H1 (cell line): ENCODE measurements at regions not wholly inside any gene's neighbourhood (a gene's known extent, or its start where the extent isn't known, plus 50 kb on each side); places are given as distances from the start of the nearest gene placed in this dataset.

ENCODE experiments used
- CTCF ChIA-PET: fragments of 300-600 bp; sonication (Branson Sonifier 250); formaldehyde crosslinking; loops from one replicate; lab custom pipeline; 2021; ENCODE audit not compliant: partially characterized antibody; lab: Charles Lee
- POLR2A ChIA-PET: fragments of 300-600 bp; sonication (Branson Sonifier 250); formaldehyde crosslinking; loops from one replicate; lab custom pipeline; 2021; ENCODE audit warnings: inconsistent platforms; ENCODE audit not compliant: partially characterized antibody; lab: Charles Lee
- DNase-seq, 2 experiments: peaks; one replicate each; pipeline versions ENCODE4 v3.0.0 to v3.0.0-alpha.2; 2010 to 2022; ENCODE audit warnings: low spot score in 2 of 2, low read depth in 1 of 2, mixed read lengths in 1 of 2
- FAIRE-seq: peaks from 2 replicates; lab custom pipeline; 2011; peaks lifted over from hg19 to GRCh38; lab: Jason Lieb, UNC
- H2AFZ ChIP-seq: 2 replicates; pipeline ENCODE4 v1.8.1; 2012; ENCODE audit warnings: low read length, inconsistent platforms
- H2AK5ac ChIP-seq: 2 replicates; pipeline ENCODE4 v1.6.1; 2013; ENCODE audit warnings: low read depth, low read length
- H2BK120ac ChIP-seq: replicated peaks from 2 replicates; pipeline ENCODE3; 2013; ENCODE audit warnings: low read depth, low read length, inconsistent platforms
- H2BK12ac ChIP-seq: 2 replicates; pipeline ENCODE4 v1.6.1; 2013; ENCODE audit warnings: low read depth, low read length
- H2BK15ac ChIP-seq: 2 replicates; pipeline ENCODE4 v1.6.1; 2013; ENCODE audit warnings: low read length
- H2BK20ac ChIP-seq: 2 replicates; pipeline ENCODE4 v1.6.1; 2013; ENCODE audit warnings: low read length
- H2BK5ac ChIP-seq: 2 replicates; pipeline ENCODE4 v1.6.1; 2013; ENCODE audit warnings: low read depth, low read length
- H3K14ac ChIP-seq: 2 replicates; pipeline ENCODE4 v1.6.1; 2013; ENCODE audit warnings: inconsistent platforms; ENCODE audit not compliant: insufficient read length
- H3K18ac ChIP-seq: 2 replicates; pipeline ENCODE4 v1.6.1; 2013; ENCODE audit warnings: low read length; ENCODE audit errors: extremely low read depth
- H3K23ac ChIP-seq: 2 replicates; pipeline ENCODE4 v1.6.1; 2013; ENCODE audit warnings: inconsistent platforms; ENCODE audit not compliant: insufficient read length
- H3K23me2 ChIP-seq: 2 replicates; pipeline ENCODE4 v1.6.1; 2013; ENCODE audit warnings: low read depth, low read length
- H3K27ac ChIP-seq: 2 replicates; pipeline ENCODE4 v1.6.1; 2011; ENCODE audit warnings: low read depth, low read length, inconsistent platforms
- H3K27me3 ChIP-seq, 4 experiments: replicated peaks in 1 of 4; 1 replicate in 1 of 4; 2 replicates in 3 of 4; pipeline versions ENCODE4 v1.6.1 to v1.8.1; 2011 to 2013; ENCODE audit warnings: low read length in 3 of 4, mild to moderate bottlenecking in 3 of 4, inconsistent platforms in 2 of 4, mixed read lengths in 2 of 4, moderate library complexity in 1 of 4; ENCODE audit not compliant: control insufficient read depth in 3 of 4, insufficient read depth in 3 of 4; ENCODE audit errors: extremely low read depth in 1 of 4
- H3K36me3 ChIP-seq, 4 experiments: 2 replicates each; pipeline versions ENCODE4 v1.6.1 to v1.8.1; 2011 to 2013; ENCODE audit warnings: mild to moderate bottlenecking in 4 of 4, low read length in 3 of 4, moderate library complexity in 2 of 4, control low read depth in 1 of 4, inconsistent platforms in 1 of 4; ENCODE audit not compliant: insufficient read depth in 4 of 4, control insufficient read depth in 2 of 4
- H3K4ac ChIP-seq: replicated peaks from 2 replicates; pipeline ENCODE3; 2013; ENCODE audit warnings: low read length, low read depth, mixed read lengths, inconsistent platforms; ENCODE audit not compliant: insufficient read length
- H3K4me1 ChIP-seq, 4 experiments: replicated peaks in 1 of 4; 1 replicate in 1 of 4; 2 replicates in 3 of 4; pipeline versions ENCODE4 v1.6.1 to v1.8.1; 2011 to 2013; ENCODE audit warnings: low read length in 3 of 4, inconsistent platforms in 2 of 4, mixed read lengths in 1 of 4; ENCODE audit not compliant: insufficient read depth in 4 of 4, control insufficient read depth in 3 of 4
- H3K4me2 ChIP-seq, 2 experiments: 2 replicates each; pipeline versions ENCODE4 v1.6.1 to v1.8.1; 2011 to 2013; ENCODE audit warnings: low read depth in 2 of 2, low read length in 2 of 2, control low read depth in 1 of 2, inconsistent platforms in 1 of 2, mild to moderate bottlenecking in 1 of 2; ENCODE audit not compliant: insufficient read depth in 1 of 2
- H3K4me3 ChIP-seq, 4 experiments: fragments of 200-600, 300-600 bp in 1 of 4; sonication (generic), shearing (Covaris generic), sonication (Bioruptor Twin) in 1 of 4; 2 replicates each; pipeline versions ENCODE4 v1.5.1 to v1.8.1; 2011 to 2016; ENCODE audit warnings: low read length in 4 of 4, low read depth in 3 of 4, control low read depth in 2 of 4, inconsistent platforms in 2 of 4, mild to moderate bottlenecking in 2 of 4, mixed read lengths in 1 of 4, moderate library complexity in 1 of 4; ENCODE audit not compliant: insufficient read depth in 2 of 4; ENCODE audit errors: extremely low read depth in 1 of 4
- H3K56ac ChIP-seq: replicated peaks from 2 replicates; pipeline ENCODE3; 2013; ENCODE audit warnings: low read depth, mild to moderate bottlenecking, mixed read lengths, low read length, inconsistent platforms; ENCODE audit not compliant: insufficient read length
- H3K79me1 ChIP-seq: 2 replicates; pipeline ENCODE4 v1.6.1; 2013; ENCODE audit warnings: low read depth, low read length, control low read depth
- H3K79me2 ChIP-seq, 2 experiments: 2 replicates each; pipeline versions ENCODE4 v1.6.1 to v1.8.1; 2012 to 2013; ENCODE audit warnings: low read length in 2 of 2, mild to moderate bottlenecking in 2 of 2, inconsistent platforms in 1 of 2; ENCODE audit not compliant: insufficient read depth in 2 of 2, control insufficient read depth in 1 of 2
- H3K9ac ChIP-seq, 4 experiments: replicated peaks in 1 of 4; 1 replicate in 1 of 4; 2 replicates in 3 of 4; pipeline versions ENCODE4 v1.6.1 to v1.8.1; 2011 to 2013; ENCODE audit warnings: low read depth in 3 of 4, low read length in 3 of 4, control low read depth in 2 of 4, mild to moderate bottlenecking in 2 of 4, moderate library complexity in 2 of 4, inconsistent platforms in 1 of 4; ENCODE audit errors: extremely low read depth in 1 of 4
- H3K9me3 ChIP-seq, 2 experiments: 2 replicates each; pipeline versions ENCODE4 v1.6.1 to v1.8.1; 2012 to 2013; ENCODE audit warnings: mild to moderate bottlenecking in 2 of 2, moderate library complexity in 2 of 2, control low read depth in 1 of 2, inconsistent platforms in 1 of 2, low read depth in 1 of 2, low read length in 1 of 2, mixed read lengths in 1 of 2; ENCODE audit not compliant: insufficient read depth in 2 of 2
- H4K20me1 ChIP-seq, 2 experiments: replicated peaks in 1 of 2; 2 replicates each; pipeline versions ENCODE3 to v1.8.1; 2011 to 2013; ENCODE audit warnings: inconsistent platforms in 2 of 2, low read length in 2 of 2, mild to moderate bottlenecking in 1 of 2; ENCODE audit not compliant: insufficient read depth in 2 of 2, control insufficient read depth in 1 of 2
- H4K5ac ChIP-seq: 2 replicates; pipeline ENCODE4 v1.6.1; 2013; ENCODE audit warnings: low read length, low read depth, mixed read lengths, inconsistent platforms; ENCODE audit not compliant: insufficient read length
- H4K8ac ChIP-seq: 2 replicates; pipeline ENCODE4 v1.8.0; 2013; ENCODE audit warnings: mild to moderate bottlenecking, moderate library complexity, low read length, inconsistent platforms; ENCODE audit not compliant: insufficient read depth; ENCODE audit errors: extremely low read depth
- H4K91ac ChIP-seq: replicated peaks from 2 replicates; pipeline ENCODE3; 2013; ENCODE audit warnings: low read length, mixed read lengths, inconsistent platforms; ENCODE audit not compliant: insufficient read length
- BACH1 ChIP-seq: IDR thresholded peaks from 2 replicates; pipeline ENCODE4 v1.6.1; 2012; ENCODE audit warnings: low read length, improper control_type of control experiment
- CBX8 ChIP-seq: fragments of 300-800, 300-1000 bp; sonication (generic); IDR thresholded peaks from 2 replicates; pipeline ENCODE4 v1.7.1; 2016; ENCODE audit warnings: low read depth, low read length, borderline replicate concordance
- CTBP2 ChIP-seq: IDR thresholded peaks from 2 replicates; pipeline ENCODE4 v1.7.0; 2011; ENCODE audit warnings: borderline replicate concordance, mild to moderate bottlenecking, moderate library complexity, mixed read lengths, low read length; ENCODE audit not compliant: insufficient read depth, insufficient read length
- EZH2 ChIP-seq: fragments of 200-600 bp; sonication (generic); IDR thresholded peaks from 2 replicates; pipeline ENCODE4 v1.7.1; 2012; ENCODE audit warnings: low read depth, mild to moderate bottlenecking, moderate library complexity, low read length, inconsistent platforms; ENCODE audit not compliant: severe bottlenecking
- KDM1A ChIP-seq: fragments of 200-600, 300-600 bp; sonication (generic); IDR thresholded peaks from 2 replicates; pipeline ENCODE4 v1.7.1; 2016; ENCODE audit warnings: mild to moderate bottlenecking, low read length, borderline replicate concordance
- MAFK ChIP-seq: IDR thresholded peaks from 2 replicates; pipeline ENCODE4 v1.6.1; 2012; ENCODE audit warnings: low read depth, mild to moderate bottlenecking, improper control_type of control experiment, low read length
- PHF8 ChIP-seq: fragments of 200-600 bp; sonication (generic); conservative IDR thresholded peaks from 2 replicates; pipeline ENCODE4 v1.7.1; 2012; ENCODE audit warnings: low read depth, mild to moderate bottlenecking, inconsistent platforms, low read length, moderate library complexity
- SIRT6 ChIP-seq: IDR thresholded peaks from one replicate; pipeline ENCODE4 v1.7.1; 2012; ENCODE audit warnings: low read length, inconsistent platforms
- TBP ChIP-seq: IDR thresholded peaks from 2 replicates; pipeline ENCODE4 v1.6.1; 2011; ENCODE audit warnings: low read depth, low read length, improper control_type of control experiment
- TCF12 ChIP-seq: IDR thresholded peaks from 2 replicates; pipeline ENCODE4 v1.6.1; 2011; ENCODE audit warnings: low read depth, mild to moderate bottlenecking, low read length
- WGBS, 2 experiments: shearing (Covaris generic) in 1 of 2; methylation state at CpG; one replicate each; pipeline versions ENCODE4 v1.1.6 to v1.1.7; 2013 to 2015; ENCODE audit warnings: low lambda C conversion rate in 2 of 2, mixed read lengths in 2 of 2, inconsistent platforms in 1 of 2, low coverage in 1 of 2, missing lambda C conversion rate in 1 of 2; ENCODE audit not compliant: insufficient replicate concordance in 2 of 2, insufficient coverage in 1 of 2, insufficient read length in 1 of 2; ENCODE audit errors: extremely low coverage in 1 of 2, missing lambda C conversion rate in 1 of 2; 5-methylcytosine and 5-hydroxymethylcytosine counted together
- TF ChIP-seq, protein P1 (sequence below), 3 experiments: IDR thresholded peaks; 1 replicate in 2 of 3; 2 replicates in 1 of 3; pipeline versions ENCODE4 v1.5.1 to v1.6.1; 2011; ENCODE audit warnings: low read length in 3 of 3, mild to moderate bottlenecking in 3 of 3, inconsistent platforms in 2 of 3, low read depth in 1 of 3, moderate library complexity in 1 of 3; ENCODE audit not compliant: insufficient read depth in 1 of 3; ENCODE audit errors: control extremely low read depth in 1 of 3
- TF ChIP-seq, protein P2 (sequence below): IDR thresholded peaks from 2 replicates; pipeline ENCODE4 v1.6.1; 2012; ENCODE audit warnings: inconsistent platforms

DNA sequence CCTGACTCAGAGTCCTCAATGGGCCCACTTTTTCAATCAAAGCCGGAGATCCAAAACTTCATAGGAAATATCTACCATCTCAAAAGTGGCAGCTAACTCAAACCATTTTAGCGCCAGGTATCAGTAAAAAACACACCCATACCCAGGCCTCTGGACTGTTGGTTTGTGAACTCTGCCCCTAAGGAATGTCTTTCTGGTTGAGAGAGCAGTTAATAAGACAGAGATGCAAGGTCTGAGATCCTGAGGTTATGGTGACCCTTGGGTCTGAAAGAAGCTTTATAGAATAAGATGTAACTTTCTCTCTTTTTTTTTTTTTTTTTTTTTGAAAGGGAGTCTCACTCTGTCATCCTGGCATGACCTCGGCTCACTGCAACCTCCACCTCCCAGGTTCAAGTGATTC is 350.5 kb downstream of the SOX9 start:
- H2AFZ ChIP-seq = no peak overlapping the region
- no peak overlapping the region for H3K18ac ChIP-seq
- H2BK12ac ChIP-seq = no peak overlapping the region
- no peak overlapping the region for H3K23ac ChIP-seq
- 85% methylated on average over 3 of the region's 3 CpGs; no CpG with 5 or more reads in 1 of the 2 experiments for WGBS, 2 experiments
- no peak overlapping the region for H3K4me3 ChIP-seq
- H3K36me3 ChIP-seq = no peaks in the 10 kb centered on the region
- no peaks in the 10 kb centered on the region for H3K27me3 ChIP-seq
- H4K5ac ChIP-seq = no peak overlapping the region
- H3K23me2 ChIP-seq = no peaks in the 10 kb centered on the region
- ChIA-PET POLR2A (no interaction called here), CTCF (interaction anchor here (0.6 to 1.6 kb wide), 6 partner anchors 8 to 669 kb away, joined by 3 to 5 read pairs (median 4); partner anchors contain the start of gene SOX9)
- no peak overlapping the region for H3K9ac ChIP-seq
- no peak overlapping the region for H2BK120ac ChIP-seq
- no peak overlapping the region for H3K14ac ChIP-seq
- H2BK15ac ChIP-seq = no peak overlapping the region
- H3K79me1 ChIP-seq = no peaks in the 10 kb centered on the region
- H3K27ac ChIP-seq = no peak overlapping the region
- no peak overlapping the region for H3K56ac ChIP-seq
- no peak overlapping the region for H4K91ac ChIP-seq
- no peak overlapping the region for H3K4ac ChIP-seq
- no peaks in the 10 kb centered on the region for H3K9me3 ChIP-seq
- H3K79me2 ChIP-seq = no peaks in the 10 kb centered on the region
- no peak for FAIRE-seq
- DNase-seq = no peak
- no peak overlapping the region for H2BK20ac ChIP-seq
- H2BK5ac ChIP-seq = no peak overlapping the region
- peaks cover 13 to 36% (median 29%) of the 10 kb centered on the region in 4 experiments for H3K4me1 ChIP-seq
- H4K8ac ChIP-seq = no peak overlapping the region
- no peak overlapping the region for H3K4me2 ChIP-seq
- H4K20me1 ChIP-seq = no peaks in the 10 kb centered on the region
- H2AK5ac ChIP-seq = no peak overlapping the region
- TF ChIP-seq BACH1 (no peak), TBP (no peak), KDM1A (no peak), MAFK (no peak), CTBP2 (no peak), TCF12 (no peak), CBX8 (no peak), EZH2 (no peak), SIRT6 (no peak), PHF8 (no peak)
- TF ChIP-seq, protein P1, sequence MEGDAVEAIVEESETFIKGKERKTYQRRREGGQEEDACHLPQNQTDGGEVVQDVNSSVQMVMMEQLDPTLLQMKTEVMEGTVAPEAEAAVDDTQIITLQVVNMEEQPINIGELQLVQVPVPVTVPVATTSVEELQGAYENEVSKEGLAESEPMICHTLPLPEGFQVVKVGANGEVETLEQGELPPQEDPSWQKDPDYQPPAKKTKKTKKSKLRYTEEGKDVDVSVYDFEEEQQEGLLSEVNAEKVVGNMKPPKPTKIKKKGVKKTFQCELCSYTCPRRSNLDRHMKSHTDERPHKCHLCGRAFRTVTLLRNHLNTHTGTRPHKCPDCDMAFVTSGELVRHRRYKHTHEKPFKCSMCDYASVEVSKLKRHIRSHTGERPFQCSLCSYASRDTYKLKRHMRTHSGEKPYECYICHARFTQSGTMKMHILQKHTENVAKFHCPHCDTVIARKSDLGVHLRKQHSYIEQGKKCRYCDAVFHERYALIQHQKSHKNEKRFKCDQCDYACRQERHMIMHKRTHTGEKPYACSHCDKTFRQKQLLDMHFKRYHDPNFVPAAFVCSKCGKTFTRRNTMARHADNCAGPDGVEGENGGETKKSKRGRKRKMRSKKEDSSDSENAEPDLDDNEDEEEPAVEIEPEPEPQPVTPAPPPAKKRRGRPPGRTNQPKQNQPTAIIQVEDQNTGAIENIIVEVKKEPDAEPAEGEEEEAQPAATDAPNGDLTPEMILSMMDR (IDR thresholded peaks at IDR 0.05; ENCODE audit: control extremely low read depth in 1 of 3, insufficient read depth in 1 of 3, low read depth in 1 of 3, low read length in 3 of 3) = no peak
- TF ChIP-seq, protein P2, sequence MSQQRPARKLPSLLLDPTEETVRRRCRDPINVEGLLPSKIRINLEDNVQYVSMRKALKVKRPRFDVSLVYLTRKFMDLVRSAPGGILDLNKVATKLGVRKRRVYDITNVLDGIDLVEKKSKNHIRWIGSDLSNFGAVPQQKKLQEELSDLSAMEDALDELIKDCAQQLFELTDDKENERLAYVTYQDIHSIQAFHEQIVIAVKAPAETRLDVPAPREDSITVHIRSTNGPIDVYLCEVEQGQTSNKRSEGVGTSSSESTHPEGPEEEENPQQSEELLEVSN = no peak
